Endothelial cell (in vitro differentiated cells): ENCODE measurements at regions not wholly inside any gene's neighbourhood (a gene's known extent, or its start where the extent isn't known, plus 50 kb on each side); places are given as distances from the start of the nearest gene placed in this dataset.

Experiments
- DNase-seq: peaks from one replicate; pipeline ENCODE4 v3.0.0; 2021; ENCODE audit warnings: low spot score
- H3K27ac Mint-ChIP-seq: one replicate; pipeline ENCODE4 v1.8.0; 2021; ENCODE audit warnings: mixed read lengths, inconsistent platforms; ENCODE audit not compliant: unreplicated experiment
- H3K27me3 Mint-ChIP-seq: one replicate; pipeline ENCODE4 v1.8.0; 2021; ENCODE audit warnings: mild to moderate bottlenecking, moderate library complexity, mixed read lengths, inconsistent platforms; ENCODE audit not compliant: unreplicated experiment
- H3K36me3 Mint-ChIP-seq: one replicate; pipeline ENCODE4 v1.8.0; 2021; ENCODE audit warnings: mild to moderate bottlenecking, low read depth, mixed read lengths, inconsistent platforms; ENCODE audit not compliant: unreplicated experiment
- H3K4me1 Mint-ChIP-seq: one replicate; pipeline ENCODE4 v1.8.0; 2021; ENCODE audit warnings: mild to moderate bottlenecking, mixed read lengths, inconsistent platforms; ENCODE audit not compliant: unreplicated experiment
- H3K4me3 Mint-ChIP-seq: one replicate; pipeline ENCODE4 v1.8.0; 2021; ENCODE audit warnings: mild to moderate bottlenecking, mixed read lengths, inconsistent platforms; ENCODE audit not compliant: unreplicated experiment
- H3K9me3 Mint-ChIP-seq: one replicate; pipeline ENCODE4 v1.8.0; 2021; ENCODE audit warnings: mixed read lengths, inconsistent platforms; ENCODE audit not compliant: unreplicated experiment
- TF ChIP-seq, protein P1 (sequence below): fragments of 200-600 bp; sonication (generic); IDR thresholded peaks from one replicate; pipeline ENCODE4 v1.5.0; 2021; ENCODE audit warnings: antibody characterized with exemption; ENCODE audit not compliant: unreplicated experiment

- Mint-ChIP-seq H3K9me3 (no peaks in the 10 kb centered on the region), H3K36me3 (no peaks in the 10 kb centered on the region), H3K4me3 (no peak overlapping the region), H3K27me3 (no peaks in the 10 kb centered on the region), H3K4me1 (peaks cover 5% of the 10 kb centered on the region), H3K27ac (no peak overlapping the region)
- TF ChIP-seq, protein P1, sequence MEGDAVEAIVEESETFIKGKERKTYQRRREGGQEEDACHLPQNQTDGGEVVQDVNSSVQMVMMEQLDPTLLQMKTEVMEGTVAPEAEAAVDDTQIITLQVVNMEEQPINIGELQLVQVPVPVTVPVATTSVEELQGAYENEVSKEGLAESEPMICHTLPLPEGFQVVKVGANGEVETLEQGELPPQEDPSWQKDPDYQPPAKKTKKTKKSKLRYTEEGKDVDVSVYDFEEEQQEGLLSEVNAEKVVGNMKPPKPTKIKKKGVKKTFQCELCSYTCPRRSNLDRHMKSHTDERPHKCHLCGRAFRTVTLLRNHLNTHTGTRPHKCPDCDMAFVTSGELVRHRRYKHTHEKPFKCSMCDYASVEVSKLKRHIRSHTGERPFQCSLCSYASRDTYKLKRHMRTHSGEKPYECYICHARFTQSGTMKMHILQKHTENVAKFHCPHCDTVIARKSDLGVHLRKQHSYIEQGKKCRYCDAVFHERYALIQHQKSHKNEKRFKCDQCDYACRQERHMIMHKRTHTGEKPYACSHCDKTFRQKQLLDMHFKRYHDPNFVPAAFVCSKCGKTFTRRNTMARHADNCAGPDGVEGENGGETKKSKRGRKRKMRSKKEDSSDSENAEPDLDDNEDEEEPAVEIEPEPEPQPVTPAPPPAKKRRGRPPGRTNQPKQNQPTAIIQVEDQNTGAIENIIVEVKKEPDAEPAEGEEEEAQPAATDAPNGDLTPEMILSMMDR: no peak
- no peak for DNase-seq
These were observed 165.0 kb upstream of the ANK2 start for GRCh38 chr4:112884406-112884805.

DNA sequence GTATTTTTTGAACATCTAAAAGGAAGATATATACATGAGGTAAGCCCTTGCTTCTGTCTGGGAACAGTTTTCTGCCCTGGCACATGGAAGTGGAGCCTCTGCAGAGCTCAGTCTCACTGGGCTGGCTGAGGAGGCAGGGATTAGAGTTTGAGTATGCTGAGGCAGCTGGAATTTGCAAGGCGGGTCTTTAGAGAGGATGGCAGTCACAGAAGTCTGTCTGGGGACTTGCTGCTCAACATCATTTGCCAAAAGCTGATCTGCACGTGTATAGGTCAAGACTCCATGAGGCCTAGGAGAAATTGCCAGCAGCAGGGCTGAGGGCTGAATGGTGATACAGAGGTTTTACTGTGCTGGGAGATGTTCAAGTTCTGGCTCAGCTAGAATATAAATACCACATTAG, 163.6 kb upstream of the ANK2 start:
- Mint-ChIP-seq H3K4me3 (no peak overlapping the region), H3K4me1 (peaks cover 6% of the 10 kb centered on the region), H3K36me3 (no peaks in the 10 kb centered on the region), H3K27ac (no peak overlapping the region), H3K27me3 (no peaks in the 10 kb centered on the region), H3K9me3 (no peaks in the 10 kb centered on the region)
- TF ChIP-seq, protein P1: no peak
- DNase-seq: no peak

- no peak for DNase-seq
- no peak overlapping the region for H3K27ac Mint-ChIP-seq
- no peaks in the 10 kb centered on the region for H3K36me3 Mint-ChIP-seq
- no peaks in the 10 kb centered on the region for H3K9me3 Mint-ChIP-seq
- no peak overlapping the region for H3K4me3 Mint-ChIP-seq
- peaks cover 6% of the 10 kb centered on the region for H3K4me1 Mint-ChIP-seq
- no peaks in the 10 kb centered on the region for H3K27me3 Mint-ChIP-seq
- TF ChIP-seq, protein P1: no peak
These were observed 160.8 kb upstream of the ANK2 start for GRCh38 chr4:112888622-112889021.

- DNase-seq: no peak
- Mint-ChIP-seq H3K4me1 (peaks cover 6% of the 10 kb centered on the region), H3K9me3 (no peaks in the 10 kb centered on the region), H3K4me3 (no peak overlapping the region), H3K27me3 (no peaks in the 10 kb centered on the region), H3K27ac (no peak overlapping the region), H3K36me3 (no peaks in the 10 kb centered on the region)
- TF ChIP-seq, protein P1: no peak
These were observed 160.3 kb upstream of the ANK2 start for GRCh38 chr4:112889199-112889598.

- Mint-ChIP-seq H3K27ac (no peak overlapping the region), H3K4me3 (no peak overlapping the region), H3K9me3 (no peaks in the 10 kb centered on the region), H3K27me3 (no peaks in the 10 kb centered on the region), H3K4me1 (peaks cover 6% of the 10 kb centered on the region), H3K36me3 (no peaks in the 10 kb centered on the region)
- DNase-seq: no peak
- TF ChIP-seq, protein P1: no peak
These were observed 159.6 kb upstream of the ANK2 start for GRCh38 chr4:112889619-112890527.
